MM.1S (cell line): ENCODE measurements at regions not wholly inside any gene's neighbourhood (a gene's known extent, or its start where the extent isn't known, plus 50 kb on each side); places are given as distances from the start of the nearest gene placed in this dataset.

ENCODE experiments used
- EZH2 ChIP-seq: fragments of 300-600 bp; sonication (generic); optimal IDR thresholded peaks from 2 replicates; pipeline ENCODE3; 2017; ENCODE audit warnings: low read depth, mild to moderate bottlenecking, antibody characterized with exemption, low read length, mixed read lengths
- TF ChIP-seq, protein P1 (sequence below): fragments of 300-600 bp; sonication (generic); IDR thresholded peaks from 2 replicates; pipeline ENCODE4 v1.5.1; 2016; ENCODE audit warnings: antibody characterized with exemption, low read length, mixed read lengths

- TF ChIP-seq, protein P1, sequence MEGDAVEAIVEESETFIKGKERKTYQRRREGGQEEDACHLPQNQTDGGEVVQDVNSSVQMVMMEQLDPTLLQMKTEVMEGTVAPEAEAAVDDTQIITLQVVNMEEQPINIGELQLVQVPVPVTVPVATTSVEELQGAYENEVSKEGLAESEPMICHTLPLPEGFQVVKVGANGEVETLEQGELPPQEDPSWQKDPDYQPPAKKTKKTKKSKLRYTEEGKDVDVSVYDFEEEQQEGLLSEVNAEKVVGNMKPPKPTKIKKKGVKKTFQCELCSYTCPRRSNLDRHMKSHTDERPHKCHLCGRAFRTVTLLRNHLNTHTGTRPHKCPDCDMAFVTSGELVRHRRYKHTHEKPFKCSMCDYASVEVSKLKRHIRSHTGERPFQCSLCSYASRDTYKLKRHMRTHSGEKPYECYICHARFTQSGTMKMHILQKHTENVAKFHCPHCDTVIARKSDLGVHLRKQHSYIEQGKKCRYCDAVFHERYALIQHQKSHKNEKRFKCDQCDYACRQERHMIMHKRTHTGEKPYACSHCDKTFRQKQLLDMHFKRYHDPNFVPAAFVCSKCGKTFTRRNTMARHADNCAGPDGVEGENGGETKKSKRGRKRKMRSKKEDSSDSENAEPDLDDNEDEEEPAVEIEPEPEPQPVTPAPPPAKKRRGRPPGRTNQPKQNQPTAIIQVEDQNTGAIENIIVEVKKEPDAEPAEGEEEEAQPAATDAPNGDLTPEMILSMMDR = no peak
- TF ChIP-seq EZH2 = no peak
Measured at GRCh38 chr1:95935719-95936118, 701.7 kb downstream of the RWDD3 start.
